Brain microvascular endothelial cell (primary cell): ENCODE measurements at regions not wholly inside any gene's neighbourhood (a gene's known extent, or its start where the extent isn't known, plus 50 kb on each side); places are given as distances from the start of the nearest gene placed in this dataset.
"Not testable (repeated sequence)": the region's sequence is repeated elsewhere in the genome, so short reads cannot be mapped to it uniquely, and the experiment has no call there.

ENCODE experiments used
- DNase-seq: peaks from one replicate; pipeline ENCODE4 v3.0.0-alpha.2; 2020
- H3K27ac ChIP-seq: fragments of 250-450 bp; sonication (Bioruptor Pico); 2 replicates; pipeline ENCODE4 v1.5.1; 2020; ENCODE audit warnings: mild to moderate bottlenecking, moderate library complexity
- H3K27me3 ChIP-seq: fragments of 250-450 bp; sonication (Bioruptor Pico); replicated peaks from 2 replicates; pipeline ENCODE4 v1.5.1; 2020; ENCODE audit warnings: mild to moderate bottlenecking
- H3K36me3 ChIP-seq: fragments of 250-450 bp; sonication (Bioruptor Pico); replicated peaks from 2 replicates; pipeline ENCODE4 v1.5.1; 2020; ENCODE audit warnings: mild to moderate bottlenecking
- H3K4me3 ChIP-seq: 2 replicates; pipeline ENCODE4 v1.5.1; 2011; ENCODE audit warnings: low read depth, mild to moderate bottlenecking, control low read depth, low read length, moderate library complexity
- CTCF ChIP-seq: IDR thresholded peaks from 2 replicates; pipeline ENCODE4 v1.5.1; 2011; ENCODE audit warnings: low read depth, mild to moderate bottlenecking, moderate library complexity, low read length, control low read depth, inconsistent platforms; ENCODE audit errors: missing control alignments
- in situ Hi-C: cut with HindIII; loops from 2 replicates; pipeline ENCODE4 v1.10.0; 2017; ENCODE audit warnings: low sequenced_read_pairs, low pct_ligation_motif_present

DNA sequence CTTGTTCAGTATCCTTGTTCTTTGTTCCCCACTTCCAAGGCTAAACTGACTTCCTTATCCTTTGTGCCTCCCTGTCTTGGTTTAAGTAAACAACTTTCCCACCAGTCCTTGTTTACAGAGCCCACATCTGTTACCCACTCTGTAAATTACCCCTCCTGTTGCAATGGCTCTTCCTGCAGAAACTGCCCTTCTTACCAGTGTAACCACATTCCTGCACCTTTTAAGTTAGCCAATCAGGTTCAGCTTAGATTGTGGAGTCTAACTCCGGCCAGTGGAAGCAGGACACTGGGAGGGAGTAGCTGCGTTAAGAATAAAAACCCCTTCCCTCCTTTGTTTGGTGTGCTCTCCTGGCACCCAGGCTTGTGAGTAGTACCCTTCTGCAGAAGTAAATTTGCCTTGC lies 360.9 kb downstream of the PRDM5 start:
- Histone ChIP-seq H3K27ac (no peak overlapping the region), H3K36me3 (no peaks in the 10 kb centered on the region), H3K27me3 (no peaks in the 10 kb centered on the region), H3K4me3 (no peak overlapping the region)
- no peak for TF ChIP-seq CTCF
- in situ Hi-C loops: no loop called here
- DNase-seq: no peak

DNA sequence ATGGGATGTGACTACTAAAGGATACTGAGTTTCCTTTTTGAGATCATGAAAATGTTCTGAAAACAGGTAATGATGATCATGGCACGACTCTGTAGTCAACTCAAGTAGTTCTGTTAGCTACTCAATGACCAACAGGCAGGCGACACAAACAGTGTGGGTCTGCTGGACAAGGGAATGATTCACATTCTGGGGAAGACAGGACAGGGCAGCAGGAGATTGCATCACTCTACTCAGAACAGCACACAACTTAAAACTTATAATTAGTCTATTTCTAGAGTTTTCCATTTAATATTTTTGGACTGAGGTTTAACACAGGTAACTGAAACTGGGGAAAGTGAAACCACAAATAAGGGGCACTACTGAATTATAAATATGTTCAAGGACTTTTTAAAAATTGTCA lies 365.2 kb downstream of the PRDM5 start:
- H3K27ac ChIP-seq: no peak overlapping the region
- in situ Hi-C loops: no loop called here
- peak; percentile 38 for DNase-seq
- no peak for TF ChIP-seq CTCF
- H3K36me3 ChIP-seq: no peaks in the 10 kb centered on the region
- no peaks in the 10 kb centered on the region for H3K27me3 ChIP-seq
- H3K4me3 ChIP-seq: no peak overlapping the region

DNA sequence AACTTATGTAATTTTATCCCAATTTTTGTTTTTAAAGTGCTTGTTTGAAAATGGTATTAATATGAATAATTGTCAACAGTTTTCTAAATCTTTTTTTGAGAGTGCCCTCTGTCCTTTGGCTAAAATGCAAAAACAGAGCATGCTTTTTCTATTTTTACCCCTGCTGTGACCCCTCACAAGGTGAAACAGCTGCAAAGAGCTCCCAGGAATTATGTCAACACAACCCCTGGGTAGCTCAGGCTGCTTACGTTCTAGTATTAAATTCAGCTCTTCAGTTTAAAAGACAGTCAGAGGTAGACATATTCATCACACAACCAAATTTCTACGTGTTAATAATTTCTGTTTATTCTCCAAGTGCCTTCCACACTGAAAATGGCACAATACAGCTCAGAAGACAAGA lies 367.5 kb downstream of the PRDM5 start:
- Histone ChIP-seq H3K36me3 (no peaks in the 10 kb centered on the region), H3K4me3 (no peak overlapping the region), H3K27me3 (no peaks in the 10 kb centered on the region), H3K27ac (no peak overlapping the region)
- no peak for TF ChIP-seq CTCF
- in situ Hi-C loops: no loop called here
- no peak for DNase-seq

- in situ Hi-C loops: no loop called here
- no peak overlapping the region for H3K4me3 ChIP-seq
- TF ChIP-seq CTCF: no peak
- H3K27me3 ChIP-seq: no peaks in the 10 kb centered on the region
- no peak for DNase-seq
- H3K36me3 ChIP-seq: no peaks in the 10 kb centered on the region
- no peak overlapping the region for H3K27ac ChIP-seq
Observed at GRCh38 chr4:120554086-120554485, 368.4 kb downstream of the PRDM5 start.

DNA sequence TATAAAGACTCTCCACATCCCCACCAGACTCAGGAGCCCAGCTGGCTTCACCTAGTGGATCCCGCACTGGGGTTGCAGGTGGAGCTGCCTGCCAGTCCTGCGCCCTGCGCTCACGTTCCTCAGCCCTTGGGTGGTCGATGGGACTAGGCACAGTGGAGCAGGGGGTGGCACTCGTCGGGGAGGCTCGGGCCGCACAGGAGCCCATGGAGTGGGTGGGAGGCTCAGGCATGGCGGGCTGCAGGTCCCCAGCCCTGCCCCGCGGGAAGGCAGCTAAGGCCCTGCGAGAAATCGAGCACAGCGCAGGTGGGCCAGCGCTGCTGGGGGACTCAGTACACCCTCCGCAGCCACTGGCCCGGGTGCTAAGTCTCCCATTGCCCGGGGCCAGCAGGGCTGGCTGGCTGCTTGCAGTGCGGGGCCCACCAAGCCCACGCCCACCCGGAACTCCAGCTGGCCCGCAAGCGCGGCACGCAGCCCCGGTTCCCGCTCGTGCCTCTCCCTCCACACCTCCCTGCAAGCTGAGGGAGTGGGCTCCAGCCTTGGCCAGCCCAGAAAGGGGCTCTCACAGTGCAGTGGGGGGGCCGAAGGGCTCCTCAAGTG lies 371.8 kb downstream of the PRDM5 start:
- H3K27me3 ChIP-seq, DNase-seq, in situ Hi-C loops, H3K36me3 ChIP-seq, H3K27ac ChIP-seq, H3K4me3 ChIP-seq: not testable (repeated sequence)

- no peaks in the 10 kb centered on the region for H3K27me3 ChIP-seq
- no peak for DNase-seq
- no peak overlapping the region for H3K27ac ChIP-seq
- no peak overlapping the region for H3K4me3 ChIP-seq
- in situ Hi-C loops: no loop called here
- TF ChIP-seq CTCF: no peak
- no peaks in the 10 kb centered on the region for H3K36me3 ChIP-seq
Observed at GRCh38 chr4:120549011-120549570, 373.4 kb downstream of the PRDM5 start.
